ENCODE measurements at regions not wholly inside any gene's neighbourhood (a gene's known extent, or its start where the extent isn't known, plus 50 kb on each side); places are given as distances from the start of the nearest gene placed in this dataset.

- TF ChIP-seq KLF5 (IDR thresholded peaks at IDR 0.05; ENCODE audit: partially characterized antibody) (no peak), HDGF (IDR thresholded peaks at IDR 0.05) (no peak), E2F8 (IDR thresholded peaks at IDR 0.05; ENCODE audit: low read depth, partially characterized antibody) (no peak), HSF1 (IDR thresholded peaks at IDR 0.05; ENCODE audit: low read depth, low read length) (no peak)
Observed at GRCh38 chr16:86133377-86133776, 234.4 kb downstream of the IRF8 start (continued).

GRCh38 chr16:86133847-86134375 lies 234.9 kb downstream of the IRF8 start:
- no peaks in the 10 kb centered on the region for H3K4me1 ChIP-seq (ENCODE audit: control insufficient read depth, insufficient read depth, low read length)
- 19% methylated on average over 9 of the region's 9 CpGs for WGBS (ENCODE audit: insufficient coverage, insufficient replicate concordance, low lambda C conversion rate, missing lambda C conversion rate)
- no peak overlapping the region for H2AFZ ChIP-seq (ENCODE audit: control insufficient read depth, low read depth, low read length)
- H3K79me2 ChIP-seq (ENCODE audit: control insufficient read depth, insufficient read depth, low read length) = no peaks in the 10 kb centered on the region
- no peak for TF ChIP-seq HDAC6 (IDR thresholded peaks at IDR 0.05; ENCODE audit: unreplicated experiment)
- no peak for TF ChIP-seq ZBTB33 (IDR thresholded peaks at IDR 0.05)
- no peak for TF ChIP-seq FOXK2 (IDR thresholded peaks at IDR 0.05)
- TF ChIP-seq RELB (IDR thresholded peaks at IDR 0.05; ENCODE audit: low read depth) = no peak
- TF ChIP-seq SIN3A (IDR thresholded peaks at IDR 0.05; ENCODE audit: low read depth, low read length) = no peak
- TF ChIP-seq CHD2 (IDR thresholded peaks at IDR 0.05; ENCODE audit: borderline replicate concordance, low read depth, low read length) = no peak
- TF ChIP-seq SIX5 (IDR thresholded peaks at IDR 0.05; ENCODE audit: low read depth, low read length, severe bottlenecking) = no peak
- no peak for TF ChIP-seq HDAC2 (IDR thresholded peaks at IDR 0.05)
- TF ChIP-seq KLF5 (IDR thresholded peaks at IDR 0.05; ENCODE audit: partially characterized antibody) = no peak
- no peak for TF ChIP-seq BACH1 (IDR thresholded peaks at IDR 0.05; ENCODE audit: borderline replicate concordance)
- peaks cover 0 to 7% of the 10 kb centered on the region in 2 experiments; a peak in 3 of 4 replicates for H3K27me3 ChIP-seq (replicated peaks in 1 of 2; ENCODE audit: control insufficient read depth in 2 of 2, insufficient read depth in 2 of 2, low read length in 1 of 2)
- no peak for FAIRE-seq
- H4K20me1 ChIP-seq (ENCODE audit: control insufficient read depth, insufficient read depth) = no peaks in the 10 kb centered on the region
- in situ Hi-C loops (cut with MboI) = no loop called here
- CTCF ChIA-PET = interaction anchor here (0.6 to 0.7 kb wide), 3 partner anchors 27 to 89 kb away, joined by 3 read pairs; no protein-coding TSS in a partner anchor
- no peak overlapping the region for H3K4me3 ChIP-seq
- RAD21 ChIA-PET (ENCODE audit: unreplicated experiment) = interaction anchor here (0.6 kb wide), 1 partner anchor 61 kb away, joined by 3 read pairs; no protein-coding TSS in a partner anchor
- DNase-seq (ENCODE audit: low read depth, low spot score) = no peak
- no peak overlapping the region for H3K9ac ChIP-seq (ENCODE audit: control insufficient read depth, insufficient read depth, low read length)
- ATAC-seq = no peak; the same call in 2 of the 3 replicates
- no TSS peak for BruUV-seq (replicated peaks)
- intact Hi-C loops (cut with micrococcal nuclease; ENCODE audit: unreplicated experiment) = no loop called here
- POLR2A ChIA-PET = no interaction called here
- SMC1A ChIA-PET (ENCODE audit: uncharacterized antibody, unreplicated experiment) = interaction anchor here (1.0 kb wide), 1 partner anchor 11 kb away, joined by 3 read pairs; no protein-coding TSS in a partner anchor
- H3K36me3 ChIP-seq (ENCODE audit: control insufficient read depth in 2 of 2, insufficient read depth in 2 of 2, low read length in 1 of 2) = no peaks in the 10 kb centered on the region
- no peak overlapping the region for H3K4me2 ChIP-seq (ENCODE audit: control insufficient read depth, insufficient read depth)
- no peaks in the 10 kb centered on the region for H3K9me3 ChIP-seq (replicated peaks; ENCODE audit: control insufficient read depth, insufficient read depth, low read length)
- no peak overlapping the region for H3K27ac ChIP-seq (ENCODE audit: control insufficient read depth, insufficient read depth)

Measured in GM12878 (cell line).